Right atrium auricular region (tissue), 2 donors: ENCODE measurements at regions not wholly inside any gene's neighbourhood (a gene's known extent, or its start where the extent isn't known, plus 50 kb on each side); places are given as distances from the start of the nearest gene placed in this dataset.
A peak's percentile ranks its signal among the peaks of the same experiment; 100 is the strongest.

Source experiments
- DNase-seq: peaks from one replicate; pipeline ENCODE4 v3.0.0-alpha.2; 2019; ENCODE audit warnings: low spot score
- H3K27ac ChIP-seq, 2 donors: fragments of 200-600 bp; sonication (generic); 1 replicate in 1 of 2; 2 replicates in 1 of 2; pipeline ENCODE4 v1.5.1; 2016 to 2019
- H3K27me3 ChIP-seq, 2 donors: fragments of 200-600 bp; sonication (generic); one replicate each; pipeline versions ENCODE4 v1.5.1 to v1.6.0; 2017 to 2019
- H3K36me3 ChIP-seq: fragments of 200-600 bp; sonication (generic); one replicate; pipeline ENCODE4 v1.5.1; 2016
- H3K4me1 ChIP-seq, 2 donors: fragments of 200-600 bp; sonication (generic); one replicate each; pipeline versions ENCODE4 v1.5.1 to v1.6.0; 2017 to 2019
- H3K4me3 ChIP-seq, 2 donors: fragments of 200-600 bp; sonication (generic); 1 replicate in 1 of 2; 2 replicates in 1 of 2; pipeline ENCODE4 v1.5.1; 2017 to 2019; ENCODE audit warnings: mild to moderate bottlenecking in 1 of 2, moderate library complexity in 1 of 2
- H3K9me3 ChIP-seq, 2 donors: fragments of 200-600 bp; sonication (generic); one replicate each; pipeline ENCODE4 v1.5.1; 2019
- TF ChIP-seq, protein P1 (sequence below), 2 donors: fragments of 200-600 bp; sonication (generic); IDR thresholded peaks; one replicate each; pipeline ENCODE4 v1.5.1; 2019; ENCODE audit warnings: antibody characterized with exemption in 2 of 2

DNA sequence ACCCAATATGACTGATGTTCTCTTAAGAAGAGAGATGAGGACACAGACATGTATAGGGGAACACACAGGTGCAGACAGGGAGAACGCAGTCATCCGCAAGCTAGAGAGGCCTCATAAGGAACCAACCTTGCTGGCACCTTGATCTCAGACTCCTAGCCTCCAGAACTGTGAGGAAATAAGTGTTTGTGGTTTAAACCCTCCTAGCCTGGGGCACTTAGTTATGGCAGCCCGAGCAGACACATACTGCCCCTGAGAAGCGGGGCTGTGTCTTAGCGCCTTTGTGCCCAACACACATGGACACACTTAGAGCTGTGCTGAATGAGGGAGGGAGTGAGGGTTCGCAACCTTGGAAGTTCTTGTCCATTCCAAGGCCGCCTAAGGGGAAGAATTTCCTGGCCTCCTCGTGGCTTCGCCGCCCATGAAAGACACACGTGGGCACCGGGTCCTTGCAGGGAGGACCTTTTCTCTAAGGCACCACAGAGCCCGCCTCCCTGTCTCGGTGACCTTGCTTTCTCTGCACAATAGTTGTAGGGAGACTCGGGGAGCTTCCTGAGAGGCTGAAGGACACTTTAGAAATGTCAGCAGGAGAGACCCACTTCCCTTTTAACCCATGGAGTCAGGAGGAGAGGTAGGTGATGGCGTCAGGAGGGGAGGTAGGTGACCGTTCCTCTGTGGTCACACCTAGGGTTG, 224.5 kb upstream of the HDAC4 start:
- Histone ChIP-seq H3K27ac (no peak overlapping the region), H3K4me1 (no peaks in the 10 kb centered on the region), H3K27me3 (no peaks in the 10 kb centered on the region), H3K9me3 (no peaks in the 10 kb centered on the region), H3K4me3 (no peak overlapping the region), H3K36me3 (no peaks in the 10 kb centered on the region)
- DNase-seq: peak; percentile 32
- TF ChIP-seq, protein P1, sequence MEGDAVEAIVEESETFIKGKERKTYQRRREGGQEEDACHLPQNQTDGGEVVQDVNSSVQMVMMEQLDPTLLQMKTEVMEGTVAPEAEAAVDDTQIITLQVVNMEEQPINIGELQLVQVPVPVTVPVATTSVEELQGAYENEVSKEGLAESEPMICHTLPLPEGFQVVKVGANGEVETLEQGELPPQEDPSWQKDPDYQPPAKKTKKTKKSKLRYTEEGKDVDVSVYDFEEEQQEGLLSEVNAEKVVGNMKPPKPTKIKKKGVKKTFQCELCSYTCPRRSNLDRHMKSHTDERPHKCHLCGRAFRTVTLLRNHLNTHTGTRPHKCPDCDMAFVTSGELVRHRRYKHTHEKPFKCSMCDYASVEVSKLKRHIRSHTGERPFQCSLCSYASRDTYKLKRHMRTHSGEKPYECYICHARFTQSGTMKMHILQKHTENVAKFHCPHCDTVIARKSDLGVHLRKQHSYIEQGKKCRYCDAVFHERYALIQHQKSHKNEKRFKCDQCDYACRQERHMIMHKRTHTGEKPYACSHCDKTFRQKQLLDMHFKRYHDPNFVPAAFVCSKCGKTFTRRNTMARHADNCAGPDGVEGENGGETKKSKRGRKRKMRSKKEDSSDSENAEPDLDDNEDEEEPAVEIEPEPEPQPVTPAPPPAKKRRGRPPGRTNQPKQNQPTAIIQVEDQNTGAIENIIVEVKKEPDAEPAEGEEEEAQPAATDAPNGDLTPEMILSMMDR (IDR thresholded peaks at IDR 0.05): no peak

DNA sequence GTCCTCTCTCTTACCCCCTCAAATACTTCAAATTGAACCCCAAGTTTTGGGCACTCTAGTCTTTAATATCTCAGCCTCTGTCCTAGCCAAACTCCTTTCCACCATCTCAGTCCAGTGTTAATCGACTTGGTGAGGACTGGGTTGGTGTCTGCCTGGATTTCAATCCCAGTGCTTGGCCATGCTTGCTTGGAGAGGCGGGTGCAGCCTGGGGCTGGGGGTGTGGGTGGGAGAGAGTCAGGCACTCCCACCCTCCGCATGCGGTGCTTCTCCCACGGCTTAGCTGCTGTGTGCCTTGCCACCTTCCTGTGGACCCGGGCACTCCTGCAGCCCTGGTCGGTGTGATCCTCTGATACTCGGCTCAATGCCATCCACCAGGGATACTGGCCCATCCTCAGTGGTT, 220.8 kb upstream of the HDAC4 start:
- H3K27me3 ChIP-seq: no peaks in the 10 kb centered on the region

DNA sequence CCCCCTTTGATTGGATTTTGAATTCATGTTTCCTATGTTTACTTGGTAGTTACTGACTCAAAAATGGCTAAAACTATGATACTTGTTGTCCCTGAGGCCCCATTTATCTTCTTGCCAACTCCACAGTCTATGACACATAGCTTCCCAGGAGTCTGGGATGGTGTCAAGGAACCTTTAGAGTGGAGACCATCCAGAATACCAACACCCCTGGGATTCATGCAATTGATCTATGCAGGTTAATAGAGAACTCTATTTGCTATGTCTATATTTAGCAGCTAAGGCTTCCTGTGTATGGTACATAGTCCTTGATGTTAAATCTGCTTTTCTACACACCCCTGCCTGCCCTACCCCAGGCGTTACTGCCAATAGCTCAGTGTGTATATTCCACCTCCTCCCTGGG, 218.5 kb upstream of the HDAC4 start:
- no peak for DNase-seq
- Histone ChIP-seq H3K36me3 (no peaks in the 10 kb centered on the region), H3K27ac (no peak overlapping the region), H3K9me3 (peaks cover 0 to 34% of the 10 kb centered on the region in 2 donors), H3K4me1 (no peaks in the 10 kb centered on the region), H3K27me3 (no peaks in the 10 kb centered on the region), H3K4me3 (no peak overlapping the region)
- TF ChIP-seq, protein P1 (IDR thresholded peaks at IDR 0.05): no peak

More for the DNA sequence above, 220.8 kb upstream of the HDAC4 start:
- Histone ChIP-seq H3K9me3 (peaks cover 0 to 25% of the 10 kb centered on the region in 2 donors), H3K27ac (no peak overlapping the region), H3K36me3 (no peaks in the 10 kb centered on the region), H3K4me1 (no peaks in the 10 kb centered on the region), H3K4me3 (no peak overlapping the region)
- TF ChIP-seq, protein P1 (IDR thresholded peaks at IDR 0.05): no peak
- DNase-seq: peak; percentile 32

DNA sequence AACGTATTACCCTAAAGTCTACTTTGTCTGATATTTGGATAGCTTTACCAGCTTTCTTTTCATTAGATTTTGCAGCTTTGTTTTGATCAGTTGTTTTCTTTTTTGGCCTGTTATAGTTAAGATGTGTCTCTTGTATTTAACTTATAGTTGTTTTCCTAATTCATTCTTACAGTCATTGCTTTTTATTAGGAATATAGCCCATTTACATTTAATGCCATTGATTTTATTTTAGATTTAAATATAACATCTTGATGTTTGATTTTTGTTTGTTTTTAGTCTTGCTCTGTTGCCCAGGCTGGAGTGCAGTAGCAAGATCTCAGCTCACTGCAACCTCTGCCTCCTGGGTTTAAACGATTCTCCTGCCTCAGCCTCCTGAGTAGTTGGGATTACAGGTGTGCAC, 215.9 kb upstream of the HDAC4 start:
- no peak overlapping the region for H3K4me3 ChIP-seq
- H3K9me3 ChIP-seq: peaks cover 0 to 34% of the 10 kb centered on the region in 2 donors
- H3K27me3 ChIP-seq: no peaks in the 10 kb centered on the region
- no peak for DNase-seq
- no peaks in the 10 kb centered on the region for H3K36me3 ChIP-seq
- TF ChIP-seq, protein P1 (IDR thresholded peaks at IDR 0.05): no peak
- no peaks in the 10 kb centered on the region for H3K4me1 ChIP-seq
- H3K27ac ChIP-seq: no peak overlapping the region

DNA sequence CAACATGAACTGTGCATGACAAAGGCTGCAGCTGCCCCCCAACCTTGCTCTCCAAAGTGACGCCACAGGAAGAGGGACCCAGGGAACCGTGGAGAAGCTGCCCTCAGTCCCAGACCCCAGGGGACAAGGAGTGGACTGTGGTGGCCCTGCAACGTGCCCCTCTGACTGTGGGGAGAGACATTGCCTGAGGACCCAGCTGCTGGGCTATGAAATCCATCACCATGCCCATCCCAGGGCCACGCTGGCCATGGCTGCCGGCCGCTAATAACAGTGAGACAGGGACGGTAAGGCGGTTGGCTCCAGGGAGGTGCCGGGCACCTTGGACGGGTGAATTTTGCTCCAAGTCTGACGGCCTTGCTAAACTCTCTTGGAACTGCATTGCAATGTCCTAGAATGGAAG, 211.3 kb upstream of the HDAC4 start:
- TF ChIP-seq, protein P1 (IDR thresholded peaks at IDR 0.05): no peak
- Histone ChIP-seq H3K36me3 (no peaks in the 10 kb centered on the region), H3K9me3 (peaks cover 0 to 14% of the 10 kb centered on the region in 2 donors), H3K27me3 (no peaks in the 10 kb centered on the region), H3K4me3 (no peak overlapping the region), H3K4me1 (no peaks in the 10 kb centered on the region), H3K27ac (no peak overlapping the region)
- peak; percentile 40 for DNase-seq
